Trophoblast cell (in vitro differentiated cells and primary cell): ENCODE measurements at regions not wholly inside any gene's neighbourhood (a gene's known extent, or its start where the extent isn't known, plus 50 kb on each side); places are given as distances from the start of the nearest gene placed in this dataset.

Experiments used
- DNase-seq, 2 donors: peaks; one replicate each; pipeline ENCODE4 v3.0.0-alpha.2; 2016
- H2AFZ ChIP-seq: 2 replicates; pipeline ENCODE4 v1.6.1; 2013; ENCODE audit warnings: low read length, moderate library complexity, mild to moderate bottlenecking; ENCODE audit not compliant: insufficient read depth, poor library complexity
- H2AK5ac ChIP-seq: 2 replicates; pipeline ENCODE4 v1.6.1; 2013; ENCODE audit warnings: mild to moderate bottlenecking, low read length
- H2BK120ac ChIP-seq: 2 replicates; pipeline ENCODE4 v1.6.1; 2013; ENCODE audit warnings: low read length, mild to moderate bottlenecking, moderate library complexity; ENCODE audit not compliant: insufficient read depth, poor library complexity
- H2BK12ac ChIP-seq: 2 replicates; pipeline ENCODE4 v1.6.1; 2013; ENCODE audit warnings: mild to moderate bottlenecking, low read length, moderate library complexity
- H2BK5ac ChIP-seq: 2 replicates; pipeline ENCODE4 v1.6.1; 2013; ENCODE audit warnings: low read length, low read depth, moderate library complexity, mild to moderate bottlenecking; ENCODE audit not compliant: poor library complexity
- H3K14ac ChIP-seq: 2 replicates; pipeline ENCODE4 v1.6.1; 2013; ENCODE audit warnings: mild to moderate bottlenecking, low read length
- H3K18ac ChIP-seq: 2 replicates; pipeline ENCODE4 v1.6.1; 2013; ENCODE audit warnings: mild to moderate bottlenecking, low read length
- H3K23ac ChIP-seq: 2 replicates; pipeline ENCODE4 v1.6.1; 2013; ENCODE audit warnings: low read length
- H3K27ac ChIP-seq: 2 replicates; pipeline ENCODE4 v1.5.1; 2013; ENCODE audit warnings: low read depth, mild to moderate bottlenecking, inconsistent platforms, low read length, moderate library complexity
- H3K27me3 ChIP-seq: 2 replicates; pipeline ENCODE4 v1.6.1; 2013; ENCODE audit warnings: inconsistent platforms, mild to moderate bottlenecking, low read length, moderate library complexity; ENCODE audit not compliant: insufficient read depth
- H3K36me3 ChIP-seq, 2 experiments: 1 replicate in 1 of 2; 2 replicates in 1 of 2; pipeline ENCODE4 v1.6.1; 2013; ENCODE audit warnings: low read length in 2 of 2, mild to moderate bottlenecking in 2 of 2, moderate library complexity in 1 of 2; ENCODE audit not compliant: insufficient read depth in 2 of 2, control insufficient read depth in 1 of 2
- H3K4ac ChIP-seq: 2 replicates; pipeline ENCODE4 v1.6.1; 2013; ENCODE audit warnings: low read depth, mild to moderate bottlenecking, low read length, moderate library complexity
- H3K4me1 ChIP-seq, 2 experiments: 1 replicate in 1 of 2; 2 replicates in 1 of 2; pipeline ENCODE4 v1.6.1; 2013; ENCODE audit warnings: low read length in 2 of 2, mild to moderate bottlenecking in 2 of 2, moderate library complexity in 1 of 2; ENCODE audit not compliant: insufficient read depth in 2 of 2, control insufficient read depth in 1 of 2
- H3K4me2 ChIP-seq: 2 replicates; pipeline ENCODE4 v1.6.1; 2013; ENCODE audit warnings: inconsistent platforms, mild to moderate bottlenecking, low read length, moderate library complexity
- H3K4me3 ChIP-seq: 2 replicates; pipeline ENCODE4 v1.5.1; 2013; ENCODE audit warnings: mild to moderate bottlenecking, low read depth, low read length, inconsistent platforms
- H3K79me1 ChIP-seq: one replicate; pipeline ENCODE4 v1.6.1; 2013; ENCODE audit warnings: low read length
- H3K79me2 ChIP-seq: 2 replicates; pipeline ENCODE4 v1.6.1; 2013; ENCODE audit warnings: low read length, mild to moderate bottlenecking; ENCODE audit not compliant: control insufficient read depth, insufficient read depth, poor library complexity
- H3K9ac ChIP-seq: 2 replicates; pipeline ENCODE4 v1.6.1; 2013; ENCODE audit warnings: mild to moderate bottlenecking, low read length
- H3K9me3 ChIP-seq: 2 replicates; pipeline ENCODE4 v1.6.1; 2013; ENCODE audit warnings: low read depth, mild to moderate bottlenecking, control low read depth, inconsistent platforms, low read length; ENCODE audit not compliant: insufficient read depth
- H4K12ac ChIP-seq: 2 replicates; pipeline ENCODE4 v1.6.1; 2013; ENCODE audit warnings: low read depth, mild to moderate bottlenecking, low read length, moderate library complexity
- H4K8ac ChIP-seq: 2 replicates; pipeline ENCODE4 v1.6.1; 2013; ENCODE audit warnings: low read depth, mild to moderate bottlenecking, low read length, moderate library complexity
- H4K91ac ChIP-seq: one replicate; pipeline ENCODE4 v1.6.1; 2013; ENCODE audit warnings: low read depth, mild to moderate bottlenecking, low read length, moderate library complexity
- WGBS: extraction: QIAGEN DNeasy Blood & Tissue Kit; methylation state at CpG from one replicate; pipeline ENCODE4 v1.1.7; 2013; ENCODE audit warnings: missing lambda C conversion rate; ENCODE audit not compliant: insufficient read length, insufficient coverage; ENCODE audit errors: extremely low coverage; 5-methylcytosine and 5-hydroxymethylcytosine counted together

DNA sequence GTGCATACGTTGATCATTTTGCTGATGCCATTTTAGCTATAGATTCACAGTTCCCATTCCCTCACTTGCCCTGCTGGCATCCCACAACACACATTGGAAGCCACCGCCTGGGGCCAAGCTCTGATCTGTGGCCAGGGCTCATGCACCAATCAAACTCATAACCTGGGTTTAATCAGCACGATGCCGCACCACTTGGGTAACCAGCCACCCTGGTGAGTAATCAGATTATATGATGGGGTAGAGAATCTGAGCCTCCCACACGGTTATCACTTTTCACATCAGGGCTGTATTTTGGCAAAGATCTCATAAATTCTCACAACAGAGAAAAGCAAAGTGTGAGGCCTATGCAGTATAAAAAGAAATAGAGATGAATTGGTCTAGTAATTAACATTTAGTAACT lies 66.0 kb upstream of the TNFRSF19 start:
- DNase-seq = no peak
- no peaks in the 10 kb centered on the region for H3K27me3 ChIP-seq
- H2AK5ac ChIP-seq = peak overlapping the region; percentile 43
- no peaks in the 10 kb centered on the region for H3K9me3 ChIP-seq
- no peak overlapping the region for H2AFZ ChIP-seq
- H2BK5ac ChIP-seq = peak overlapping the region; percentile 38
- H3K9ac ChIP-seq = no peak overlapping the region
- peak overlapping the region; percentile 87 for H4K91ac ChIP-seq
- peaks cover 7% of the 10 kb centered on the region for H3K79me2 ChIP-seq
- H3K27ac ChIP-seq = no peak overlapping the region
- peak overlapping the region; percentile 37 for H3K4ac ChIP-seq
- peak overlapping the region; percentile 32 for H3K14ac ChIP-seq
- H2BK120ac ChIP-seq = peak overlapping the region; percentile 49
- no peak overlapping the region for H3K18ac ChIP-seq
- H2BK12ac ChIP-seq = peak overlapping the region; percentile 81
- WGBS = no CpG with 5 or more reads among the region's 5 CpGs
- no peak overlapping the region for H3K23ac ChIP-seq
- no peak overlapping the region for H3K4me3 ChIP-seq
- peaks cover 16 to 22% of the 10 kb centered on the region in 2 experiments for H3K4me1 ChIP-seq
- H3K36me3 ChIP-seq = no peaks in the 10 kb centered on the region
- peaks cover 42% of the 10 kb centered on the region for H3K79me1 ChIP-seq
- H4K8ac ChIP-seq = peak overlapping the region; percentile 15
- no peak overlapping the region for H4K12ac ChIP-seq
- no peak overlapping the region for H3K4me2 ChIP-seq

DNA sequence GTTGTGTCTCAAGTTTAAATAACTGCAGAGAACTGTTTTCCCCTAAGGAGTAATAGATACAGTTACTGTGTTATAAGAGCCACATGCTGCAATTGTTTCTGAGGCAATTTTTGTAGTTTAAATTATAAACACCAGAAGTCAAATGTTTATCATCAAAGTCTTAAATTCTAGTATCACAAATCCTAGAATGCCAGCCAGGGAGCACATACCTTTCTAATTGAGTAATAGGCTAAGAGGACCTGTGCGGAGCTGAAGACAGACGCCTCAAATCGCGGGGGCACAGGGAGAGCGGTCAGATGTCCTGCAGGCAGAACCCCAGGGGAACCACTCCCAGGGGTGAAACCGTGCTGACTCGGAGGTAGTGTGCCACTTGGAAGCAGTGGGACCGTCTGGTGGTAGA lies 65.2 kb upstream of the TNFRSF19 start:
- Histone ChIP-seq H2BK5ac (peak overlapping the region; percentile 99), H2AFZ (peak overlapping the region; percentile 38), H3K18ac (peak overlapping the region; percentile 99), H3K4ac (peak overlapping the region; percentile 57), H3K14ac (peak overlapping the region; percentile 62), H4K12ac (no peak overlapping the region), H3K4me1 (peaks cover 14 to 19% of the 10 kb centered on the region in 2 experiments), H3K27ac (peak overlapping the region; percentile 87), H2BK120ac (peak overlapping the region; percentile 95), H3K9me3 (no peaks in the 10 kb centered on the region), H4K91ac (peak overlapping the region; percentile 94), H3K79me1 (peaks cover 38% of the 10 kb centered on the region), H4K8ac (peak overlapping the region; percentile 93), H3K9ac (no peak overlapping the region), H2BK12ac (peak overlapping the region; percentile 98), H3K27me3 (no peaks in the 10 kb centered on the region), H3K79me2 (peaks cover 7% of the 10 kb centered on the region), H3K4me3 (no peak overlapping the region), H3K36me3 (no peaks in the 10 kb centered on the region), H2AK5ac (peak overlapping the region; percentile 87), H3K23ac (no peak overlapping the region), H3K4me2 (peak overlapping the region; percentile 30)
- peak in 1 of 2 donors; percentile 15 for DNase-seq
- WGBS = no CpG with 5 or more reads among the region's 8 CpGs

DNA sequence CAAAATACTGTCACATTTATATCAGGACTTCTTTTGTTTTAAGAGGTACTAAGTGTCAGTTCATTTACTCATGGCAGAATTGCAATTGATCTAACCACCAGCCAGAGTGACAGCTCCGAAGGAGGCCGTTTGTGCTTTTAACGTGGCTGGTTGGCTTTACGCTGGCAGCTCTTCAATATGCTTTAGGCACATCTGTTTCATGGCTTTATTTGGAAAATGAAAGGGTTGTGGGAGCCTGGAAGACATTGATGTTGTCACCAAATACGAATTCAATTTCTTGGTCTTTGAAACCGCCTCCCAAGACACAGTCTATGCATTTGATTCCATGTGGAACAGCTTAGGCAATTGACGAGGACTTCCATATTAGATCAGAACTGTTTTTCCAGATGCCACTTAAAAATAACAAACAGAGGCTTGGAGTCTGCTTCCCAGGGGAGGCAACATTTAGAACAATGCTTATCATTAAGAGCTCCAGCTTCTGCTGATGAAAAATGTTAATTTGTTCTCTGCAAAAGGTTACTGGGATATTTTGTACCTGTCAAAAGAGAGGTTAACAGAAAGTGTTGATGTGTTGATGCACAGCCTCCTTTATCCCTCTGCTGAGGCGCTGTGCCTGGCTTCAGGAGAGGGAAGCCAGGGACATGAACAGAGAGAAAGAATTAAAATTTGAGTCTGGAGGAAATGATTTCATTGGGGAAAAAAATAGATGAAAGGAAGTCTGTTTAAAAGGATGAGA lies 64.0 kb upstream of the TNFRSF19 start:
- Histone ChIP-seq H3K9ac (no peak overlapping the region), H3K14ac (peak overlapping the region; percentile 84), H2BK5ac (peak overlapping the region; percentile 94), H3K4me1 (peaks cover 16 to 24% of the 10 kb centered on the region in 2 experiments), H3K18ac (no peak overlapping the region), H3K9me3 (no peaks in the 10 kb centered on the region), H3K4ac (no peak overlapping the region), H2BK120ac (peak overlapping the region; percentile 98), H3K79me1 (peaks cover 42% of the 10 kb centered on the region), H3K4me3 (no peak overlapping the region), H3K79me2 (peaks cover 7% of the 10 kb centered on the region), H3K23ac (no peak overlapping the region), H3K4me2 (no peak overlapping the region), H4K91ac (peak overlapping the region; percentile 96), H3K36me3 (no peaks in the 10 kb centered on the region), H3K27ac (peak overlapping the region; percentile 99), H3K27me3 (no peaks in the 10 kb centered on the region), H2AFZ (no peak overlapping the region), H2BK12ac (no peak overlapping the region), H4K8ac (peak overlapping the region; percentile 58), H4K12ac (no peak overlapping the region), H2AK5ac (no peak overlapping the region)
- no peak for DNase-seq
- no CpG with 5 or more reads among the region's 8 CpGs for WGBS

DNA sequence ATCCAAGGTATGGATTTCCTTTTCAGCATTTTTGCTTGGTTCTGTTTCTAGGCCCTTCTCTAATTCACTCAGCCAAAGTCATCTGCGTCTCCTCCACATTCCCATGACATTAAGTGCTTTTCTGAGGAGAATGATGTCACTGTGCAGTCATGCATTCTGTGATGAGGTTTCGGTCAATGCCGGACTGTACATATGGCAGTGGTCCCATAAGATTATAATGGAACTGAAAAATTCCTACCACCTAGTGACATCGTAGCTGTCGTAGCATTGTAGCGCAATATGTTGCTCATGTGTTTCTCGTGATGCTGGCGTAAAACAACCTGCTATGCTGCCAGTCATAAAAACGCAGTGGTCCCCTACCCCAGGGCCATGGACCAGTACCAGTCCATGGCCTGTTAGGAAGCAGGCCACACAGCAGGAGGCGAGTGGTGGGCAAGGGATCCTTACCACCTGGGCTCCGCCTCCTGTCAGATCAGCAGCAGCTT lies 63.4 kb upstream of the TNFRSF19 start:
- H2AFZ ChIP-seq = peak overlapping the region; percentile 41
- H3K36me3 ChIP-seq = no peaks in the 10 kb centered on the region
- peak overlapping the region; percentile 96 for H2BK120ac ChIP-seq
- H2BK5ac ChIP-seq = peak overlapping the region; percentile 99
- peak overlapping the region; percentile 63 for H4K12ac ChIP-seq
- H3K9ac ChIP-seq = no peak overlapping the region
- H3K14ac ChIP-seq = peak overlapping the region; percentile 92
- H3K4me3 ChIP-seq = no peak overlapping the region
- peak overlapping the region; percentile 99 for H2AK5ac ChIP-seq
- peak overlapping the region; percentile 92 for H3K18ac ChIP-seq
- H3K9me3 ChIP-seq = no peaks in the 10 kb centered on the region
- H4K91ac ChIP-seq = peak overlapping the region; percentile 99
- peak overlapping the region; percentile 8 for H3K4me2 ChIP-seq
- H3K23ac ChIP-seq = no peak overlapping the region
- H4K8ac ChIP-seq = peak overlapping the region; percentile 75
- H3K79me2 ChIP-seq = peaks cover 7% of the 10 kb centered on the region
- H3K27ac ChIP-seq = peak overlapping the region; percentile 99
- H3K4me1 ChIP-seq = peaks cover 19 to 26% of the 10 kb centered on the region in 2 experiments
- H3K79me1 ChIP-seq = peaks cover 40% of the 10 kb centered on the region
- peak overlapping the region; percentile 95 for H2BK12ac ChIP-seq
- DNase-seq = no peak
- no CpG with 5 or more reads among the region's 11 CpGs for WGBS
- H3K27me3 ChIP-seq = no peaks in the 10 kb centered on the region
- peak overlapping the region; percentile 93 for H3K4ac ChIP-seq
